IPS-NIHi7 (cell line): ENCODE measurements at regions not wholly inside any gene's neighbourhood (a gene's known extent, or its start where the extent isn't known, plus 50 kb on each side); places are given as distances from the start of the nearest gene placed in this dataset.
"Not testable (repeated sequence)": the region's sequence is repeated elsewhere in the genome, so short reads cannot be mapped to it uniquely, and the experiment has no call there.

Experiments
- DNase-seq: peaks from one replicate; pipeline ENCODE4 v3.0.0; 2012; ENCODE audit warnings: mixed read lengths; ENCODE audit errors: extremely low spot score

DNA sequence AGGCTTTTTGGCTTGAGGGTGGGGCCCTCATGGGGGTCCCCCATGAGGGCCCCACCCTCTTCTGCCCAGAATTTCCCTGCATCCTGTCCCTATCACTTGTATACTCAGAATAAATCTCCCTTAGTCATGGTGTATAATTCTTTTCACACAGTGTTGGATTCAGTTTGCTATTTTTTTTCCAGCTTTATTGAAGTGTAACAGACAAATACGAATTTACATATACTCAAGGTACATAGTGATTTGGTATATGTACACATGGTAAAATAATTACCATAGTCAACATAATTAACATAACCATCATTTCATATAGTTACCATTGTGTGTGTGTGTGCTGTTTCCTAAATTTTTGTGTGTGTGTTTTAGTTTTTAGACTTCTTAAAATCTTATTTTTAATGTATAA, 289.4 kb downstream of the CNTNAP3B start:
- DNase-seq: not testable (repeated sequence)

DNA sequence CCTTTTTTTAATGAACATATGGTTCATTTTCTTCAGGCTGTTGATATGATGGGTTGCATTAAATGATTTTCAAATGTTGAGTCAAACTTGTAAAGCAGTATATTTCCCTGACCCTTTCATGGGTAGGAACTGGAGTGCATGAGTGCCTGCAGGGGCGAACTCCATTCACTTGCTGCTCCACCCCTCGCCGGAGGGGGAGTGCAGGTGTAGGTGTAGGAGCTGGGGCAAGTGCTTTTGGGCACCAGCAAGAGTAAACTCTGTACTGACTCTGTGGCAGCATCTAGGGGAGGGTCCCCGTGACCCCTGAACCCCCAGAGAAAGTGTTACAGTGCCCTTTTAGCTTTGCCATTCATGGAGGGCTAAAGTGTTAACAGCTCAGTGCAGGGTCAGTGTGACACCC, 290.3 kb downstream of the CNTNAP3B start:
- not testable (repeated sequence) for DNase-seq

DNA sequence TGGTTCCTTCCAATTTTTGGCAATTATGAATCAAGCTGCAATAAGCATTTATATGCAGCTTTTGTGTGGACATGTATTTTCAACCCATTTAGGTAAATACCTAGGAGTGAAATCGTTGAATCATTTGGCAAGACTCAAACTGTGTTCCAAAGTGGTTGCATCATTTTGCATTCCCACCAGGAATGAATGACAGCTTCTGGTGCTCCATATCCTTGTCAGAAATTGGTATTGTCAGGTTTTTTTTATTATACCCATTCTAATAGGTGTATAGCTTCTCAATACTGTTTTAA, 290.7 kb downstream of the CNTNAP3B start:
- not testable (repeated sequence) for DNase-seq

DNA sequence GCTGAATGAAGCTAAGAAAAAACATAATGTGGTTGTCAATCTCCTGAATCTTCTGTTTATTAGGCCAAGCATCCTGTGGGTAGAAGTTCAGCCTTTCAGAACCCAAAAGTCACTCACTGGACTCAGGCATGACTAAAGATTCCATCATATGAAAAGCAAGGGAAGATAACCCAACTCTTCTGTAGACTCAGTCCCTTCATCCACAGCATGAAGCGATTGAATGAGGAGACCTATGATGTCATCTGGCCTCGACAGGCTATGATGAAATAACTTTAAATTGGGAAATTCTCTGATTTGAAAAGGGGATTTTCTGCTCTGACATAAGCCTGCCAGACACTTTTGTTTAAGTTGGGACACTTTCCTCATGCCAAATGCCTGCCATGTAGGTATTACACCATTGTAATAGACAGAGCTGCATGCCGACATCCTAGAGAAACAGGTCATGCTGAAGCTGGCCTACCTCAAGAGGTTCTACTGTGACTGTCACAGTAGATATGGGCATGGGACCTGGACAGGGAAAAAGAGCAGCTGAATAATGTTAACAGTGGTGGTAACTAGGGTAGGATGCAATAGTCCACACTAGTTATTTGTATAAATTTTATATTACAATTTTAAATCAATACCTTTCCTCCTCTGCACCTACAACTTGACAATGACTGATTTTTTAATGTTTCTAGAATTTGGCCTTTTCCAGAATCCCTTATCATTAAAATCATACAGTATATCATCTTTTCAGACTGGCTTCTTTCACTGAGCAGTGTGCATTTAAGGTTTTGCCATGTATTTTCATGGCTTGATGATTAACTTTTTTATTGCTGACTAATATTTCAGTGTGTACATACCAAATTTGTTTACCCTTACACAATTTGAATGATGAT, 291.3 kb downstream of the CNTNAP3B start:
- not testable (repeated sequence) for DNase-seq

DNA sequence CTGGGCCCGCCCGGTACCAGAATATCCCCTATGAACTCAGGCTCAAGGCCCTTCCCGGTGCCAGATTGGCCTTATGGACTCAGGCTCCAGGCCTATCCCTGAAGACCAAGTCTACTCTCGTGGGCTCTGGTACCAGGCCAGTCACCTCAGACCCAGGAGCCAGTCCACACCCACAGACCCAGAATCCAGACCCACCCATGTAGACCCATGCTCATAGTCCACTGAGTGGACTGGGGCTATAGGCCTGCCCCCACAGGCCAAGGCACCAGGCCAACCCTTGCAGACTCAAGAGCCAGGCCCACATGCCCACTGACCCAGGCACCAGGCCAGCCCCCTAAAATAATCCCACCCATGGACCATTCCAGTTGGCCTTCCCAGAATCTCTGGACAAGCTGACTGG, 296.1 kb downstream of the CNTNAP3B start:
- DNase-seq: not testable (repeated sequence)

DNA sequence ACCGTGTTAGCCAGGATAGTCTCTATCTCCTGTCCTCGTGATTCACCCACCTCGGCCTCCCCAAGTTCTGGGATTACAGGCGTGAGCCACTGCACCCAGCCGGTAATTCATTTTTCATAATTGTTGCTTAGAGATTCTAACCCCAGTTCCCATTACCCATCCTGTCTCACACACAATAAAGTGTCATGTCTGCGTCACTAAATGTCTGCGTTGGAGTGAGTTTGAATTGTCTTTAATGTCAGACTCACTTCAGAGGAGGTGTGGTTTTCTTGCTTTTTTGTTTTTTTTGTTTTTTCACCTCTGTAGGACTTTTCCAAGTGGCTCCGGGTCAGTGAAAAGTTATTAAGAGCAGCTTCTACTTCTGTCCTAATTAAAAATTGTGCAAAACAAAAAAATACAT, 304.5 kb downstream of the CNTNAP3B start:
- DNase-seq: not testable (repeated sequence)

DNA sequence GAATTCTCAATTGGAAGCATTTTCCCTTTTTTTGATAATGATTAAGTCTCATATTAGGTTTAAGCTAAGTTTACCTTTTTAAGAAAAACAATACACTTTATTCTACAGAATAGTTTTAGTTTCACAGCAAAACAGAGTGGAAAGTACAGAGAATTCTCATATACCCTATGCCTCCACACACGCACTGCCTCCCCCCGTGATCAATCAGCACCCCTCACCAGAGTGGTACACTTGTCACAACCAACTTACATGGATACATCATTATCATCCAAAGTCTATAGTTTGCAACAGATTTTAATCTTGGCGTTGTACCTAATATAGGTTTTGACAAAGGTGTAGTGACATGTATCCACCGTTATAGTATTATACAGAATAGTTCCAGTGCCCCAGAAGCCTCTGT, 326.5 kb downstream of the CNTNAP3B start:
- not testable (repeated sequence) for DNase-seq

DNA sequence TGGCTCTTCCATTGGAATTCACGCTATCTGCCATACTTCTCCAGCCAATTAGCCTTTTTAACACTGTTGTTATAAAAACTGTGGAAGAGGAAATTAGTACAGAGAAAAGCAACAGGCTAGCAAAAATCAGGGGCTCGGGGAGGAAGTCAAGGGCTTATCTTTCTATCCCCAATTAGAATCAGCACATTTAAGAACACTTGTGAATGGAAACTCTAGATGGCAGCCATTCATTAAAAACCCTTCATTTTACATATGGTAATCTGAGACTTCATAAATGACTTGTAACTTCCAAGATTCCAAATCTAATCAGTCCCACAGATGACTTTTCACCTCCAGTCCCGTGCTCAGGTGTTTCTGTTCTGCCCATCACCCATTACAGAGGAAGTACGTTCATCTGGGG, 330.5 kb downstream of the CNTNAP3B start:
- DNase-seq: not testable (repeated sequence)

DNA sequence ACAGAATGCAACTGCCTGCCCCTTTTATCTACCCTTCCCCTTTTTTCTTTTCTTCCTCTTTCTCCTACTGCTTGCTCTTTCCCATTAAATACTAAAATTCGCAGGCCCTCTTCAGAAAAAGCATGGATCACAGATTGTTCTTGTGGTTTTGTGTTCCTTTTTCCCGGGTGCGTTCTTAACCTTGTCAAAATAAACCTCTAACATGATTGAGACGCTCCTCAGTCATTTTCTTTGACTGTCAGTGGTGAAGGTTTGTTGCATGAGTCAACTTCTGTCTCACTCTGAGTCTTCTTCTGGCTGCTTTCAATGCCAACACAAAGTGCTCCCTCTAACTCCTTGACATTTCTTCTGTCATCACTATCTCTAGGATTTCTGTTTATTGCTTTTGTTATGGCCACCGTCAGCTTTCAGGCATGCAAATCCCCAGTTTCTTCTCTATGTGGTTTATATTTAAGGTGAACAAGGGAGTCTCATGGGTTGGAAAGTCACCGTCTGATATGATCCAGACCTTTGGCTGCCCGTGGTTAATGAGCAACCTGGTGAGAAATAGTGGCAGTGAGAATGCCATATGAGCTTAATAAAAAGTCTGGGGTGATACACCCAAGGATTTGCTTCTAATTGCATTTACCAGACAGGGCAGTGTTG, 338.4 kb downstream of the CNTNAP3B start:
- DNase-seq: not testable (repeated sequence)

DNA sequence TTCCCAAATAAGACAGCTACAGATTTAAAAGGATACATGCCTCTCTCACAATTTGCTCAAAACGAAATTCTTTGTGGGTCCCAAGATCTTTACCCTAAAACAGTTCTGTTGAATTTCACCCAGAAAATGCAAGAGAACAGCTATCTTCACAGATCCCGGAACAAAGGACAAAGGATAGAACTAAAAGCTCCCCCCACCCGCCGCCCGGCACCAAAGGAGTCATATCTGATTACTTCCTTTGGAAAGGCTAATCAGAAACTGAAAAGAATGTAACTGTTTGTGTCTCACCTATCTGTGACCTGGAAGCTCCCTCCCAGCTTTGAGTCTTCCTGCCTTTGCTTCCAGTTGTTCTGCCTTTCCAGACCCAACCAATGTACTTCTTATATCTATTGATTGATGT, 339.2 kb downstream of the CNTNAP3B start:
- DNase-seq: not testable (repeated sequence)

DNA sequence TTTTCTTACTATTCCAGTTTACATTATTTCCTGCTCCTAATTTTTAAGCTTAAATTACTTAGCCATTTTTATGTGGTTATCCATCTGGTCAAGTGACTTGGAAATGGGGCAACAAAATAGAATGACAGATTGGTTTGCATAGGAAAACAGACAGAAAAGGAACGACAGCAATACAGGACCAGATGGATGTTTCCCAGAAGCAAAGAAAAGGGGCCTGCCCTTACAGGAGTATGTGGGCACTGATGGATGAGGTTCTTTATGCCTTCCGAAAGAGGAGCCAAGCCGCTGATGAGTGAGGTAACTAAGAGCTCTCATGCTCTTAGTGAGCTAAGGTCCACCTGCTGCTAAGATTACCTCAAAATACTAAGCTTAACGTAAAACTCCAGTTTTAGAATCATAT, 339.8 kb downstream of the CNTNAP3B start:
- DNase-seq: not testable (repeated sequence)

DNA sequence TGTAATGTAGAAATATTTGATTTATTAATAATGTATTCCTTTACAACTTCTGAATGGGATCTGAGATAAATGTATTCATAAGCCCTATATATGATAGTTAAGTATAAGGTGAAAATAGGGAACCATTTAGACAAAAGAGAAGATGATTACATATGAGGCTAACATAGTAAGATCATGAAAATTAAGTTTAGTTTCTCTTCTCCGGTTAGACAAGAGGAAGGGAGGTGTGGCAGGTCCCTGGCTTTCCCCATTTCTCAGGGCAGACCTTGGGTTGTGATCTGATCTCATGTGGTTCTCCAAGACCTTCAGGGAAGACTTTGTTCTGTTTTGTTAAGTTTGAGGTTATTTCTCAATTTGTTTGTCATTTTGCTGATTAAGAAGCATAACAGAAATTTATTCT, 341.3 kb downstream of the CNTNAP3B start:
- not testable (repeated sequence) for DNase-seq

DNA sequence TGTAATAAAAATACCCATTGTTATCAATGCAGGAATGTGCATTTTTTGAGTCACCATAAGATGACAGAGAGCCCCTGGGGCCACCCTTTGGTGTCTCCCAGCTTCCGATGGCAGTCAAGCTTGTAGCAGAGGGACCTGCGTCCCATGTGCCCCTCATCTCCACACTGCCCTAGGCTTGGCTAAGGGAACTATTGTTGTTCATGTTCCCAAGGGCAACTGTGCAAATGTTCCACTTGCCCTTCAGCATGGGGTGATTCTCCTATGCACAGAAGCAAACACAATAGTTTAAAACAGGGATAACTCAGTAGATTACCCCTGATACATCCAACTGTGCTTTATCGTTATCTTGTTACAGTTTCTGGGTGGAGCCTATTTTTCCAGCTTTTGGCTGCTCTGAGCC, 342.0 kb downstream of the CNTNAP3B start:
- not testable (repeated sequence) for DNase-seq

DNA sequence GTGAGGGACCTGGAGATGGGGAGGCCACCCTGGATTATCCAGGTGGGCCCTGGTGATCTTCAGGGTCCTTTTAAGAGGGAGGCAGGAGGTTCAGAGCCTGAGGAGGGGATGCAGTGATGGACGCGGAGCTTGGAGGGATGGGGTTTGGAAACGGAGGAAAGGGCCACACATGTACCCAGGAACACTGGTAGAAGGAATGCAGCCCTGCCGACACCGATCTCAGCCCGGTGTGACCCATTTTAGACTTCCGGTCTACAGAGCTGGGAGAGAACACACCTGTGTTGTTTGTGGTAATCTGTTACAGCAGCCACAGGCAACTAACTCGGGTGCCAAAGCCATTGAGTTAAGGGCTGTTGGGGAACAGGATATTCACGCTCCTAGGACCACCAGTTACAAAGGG, 345.2 kb downstream of the CNTNAP3B start:
- DNase-seq: not testable (repeated sequence)

DNA sequence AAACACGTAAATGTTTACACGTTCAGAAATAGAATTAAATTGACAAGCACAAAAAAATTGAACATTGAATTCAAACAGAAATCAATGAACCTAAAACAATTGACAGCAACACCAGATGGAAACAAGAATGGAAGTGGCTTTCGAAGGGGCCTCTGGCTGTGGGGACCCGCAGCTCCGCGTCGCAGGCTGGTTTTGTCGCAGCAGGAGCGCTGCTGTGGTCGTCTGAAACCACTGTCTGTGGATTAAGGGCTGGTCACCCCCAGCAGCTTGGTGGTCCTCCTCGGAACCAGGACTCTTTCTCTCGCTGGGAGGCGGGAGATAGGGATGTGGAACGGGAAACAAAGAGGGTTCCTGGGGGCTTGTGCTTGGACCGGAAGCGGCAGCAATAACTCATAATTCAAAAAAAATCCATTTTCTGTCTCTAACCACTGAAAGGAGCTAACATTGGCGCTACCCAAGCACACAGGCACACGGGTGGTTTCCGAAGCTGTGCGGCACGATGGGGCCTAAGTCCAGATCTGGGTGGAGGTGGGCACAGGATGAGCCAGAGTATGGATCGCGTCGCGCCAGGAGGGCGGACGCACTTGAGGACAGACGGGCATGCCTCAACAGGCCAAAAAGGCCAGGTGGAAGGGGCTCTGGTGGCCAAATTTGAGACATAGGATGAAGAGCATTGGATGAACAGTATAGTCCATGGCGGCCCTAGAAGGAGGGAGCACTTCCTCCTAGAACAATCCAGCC, 346.0 kb downstream of the CNTNAP3B start:
- DNase-seq: not testable (repeated sequence)

DNA sequence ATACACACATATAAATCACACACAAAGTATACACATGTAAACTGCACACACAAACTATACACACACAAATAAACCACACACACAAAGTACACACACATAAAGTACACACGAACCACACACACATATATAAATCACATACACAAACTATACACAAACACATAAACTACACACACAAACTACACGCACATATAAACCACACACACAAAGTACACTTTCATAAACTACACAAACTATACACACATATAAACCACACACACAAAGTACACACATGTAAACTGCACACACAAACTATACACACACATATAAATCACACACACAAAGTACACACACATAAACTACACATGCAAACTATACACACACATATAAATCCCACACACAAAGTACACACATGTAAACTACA, 347.3 kb downstream of the CNTNAP3B start:
- not testable (repeated sequence) for DNase-seq

DNA sequence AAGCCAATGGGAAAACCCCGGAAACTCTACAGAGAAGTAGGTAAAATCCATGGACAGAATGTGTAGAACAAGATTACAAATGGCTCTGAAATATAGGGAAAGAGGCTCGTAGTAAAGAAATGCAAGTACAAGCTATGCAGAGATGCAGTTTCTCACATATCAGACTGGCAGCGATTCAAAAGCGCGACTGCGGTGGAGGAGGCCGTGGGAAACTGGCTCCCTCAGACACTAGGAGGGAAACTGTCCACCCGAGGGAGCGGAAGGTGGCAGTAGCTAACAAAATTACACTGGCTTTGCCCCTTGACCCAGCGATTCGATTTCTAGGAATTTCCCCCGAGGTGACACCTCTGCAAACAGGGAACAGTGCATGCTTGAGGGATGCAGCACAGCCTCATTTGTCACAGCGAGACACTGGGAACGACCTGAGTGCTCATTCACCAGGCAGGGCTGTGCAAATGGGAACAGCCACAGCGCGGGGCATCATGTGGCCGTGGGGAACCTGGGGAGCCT, 349.3 kb downstream of the CNTNAP3B start:
- DNase-seq: not testable (repeated sequence)

DNA sequence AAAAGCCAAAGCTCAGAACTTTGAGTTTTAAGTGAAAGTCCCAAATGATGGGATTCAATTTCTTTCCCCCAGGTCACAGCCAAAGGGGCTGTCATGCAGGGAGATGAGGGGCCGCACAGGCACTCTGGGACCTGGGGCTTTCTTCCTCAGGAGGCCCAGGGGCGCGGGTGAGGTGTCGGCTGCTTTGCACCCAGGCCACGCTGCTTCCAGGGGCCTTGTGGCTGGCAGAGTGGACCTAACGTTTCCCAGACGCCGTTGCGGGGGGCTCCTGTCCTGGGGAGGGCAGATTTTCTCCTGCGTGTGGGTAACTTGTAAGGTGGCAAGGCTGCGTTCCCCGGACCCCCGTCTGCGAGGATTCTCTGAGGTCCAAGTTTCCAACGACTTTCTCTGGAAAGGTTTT, 350.0 kb downstream of the CNTNAP3B start:
- not testable (repeated sequence) for DNase-seq

DNA sequence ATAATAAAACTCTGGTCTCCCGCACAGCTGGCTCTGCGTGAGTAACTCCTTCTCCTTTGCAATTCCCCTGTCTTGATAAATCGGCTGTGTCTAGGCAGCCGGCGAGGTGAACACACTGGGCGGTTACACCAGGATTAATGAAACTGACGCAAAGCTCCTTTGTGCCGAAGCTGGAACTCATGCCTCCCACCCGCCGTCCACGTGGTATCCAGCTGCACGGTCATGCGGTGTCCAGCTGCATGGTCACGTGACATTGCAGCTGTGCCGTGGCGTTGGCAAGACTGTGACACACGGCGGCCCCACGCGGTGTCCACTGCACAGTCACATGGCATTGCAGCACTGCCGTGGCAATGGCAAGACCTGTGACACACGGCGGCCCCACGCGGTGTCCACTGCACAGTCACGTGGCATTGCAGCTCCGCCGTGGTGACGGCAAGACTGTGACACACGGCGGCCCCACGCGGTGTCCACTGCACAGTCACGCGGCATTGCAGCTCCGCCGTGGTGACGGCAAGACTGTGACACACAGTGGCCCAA, 350.6 kb downstream of the CNTNAP3B start:
- not testable (repeated sequence) for DNase-seq

DNA sequence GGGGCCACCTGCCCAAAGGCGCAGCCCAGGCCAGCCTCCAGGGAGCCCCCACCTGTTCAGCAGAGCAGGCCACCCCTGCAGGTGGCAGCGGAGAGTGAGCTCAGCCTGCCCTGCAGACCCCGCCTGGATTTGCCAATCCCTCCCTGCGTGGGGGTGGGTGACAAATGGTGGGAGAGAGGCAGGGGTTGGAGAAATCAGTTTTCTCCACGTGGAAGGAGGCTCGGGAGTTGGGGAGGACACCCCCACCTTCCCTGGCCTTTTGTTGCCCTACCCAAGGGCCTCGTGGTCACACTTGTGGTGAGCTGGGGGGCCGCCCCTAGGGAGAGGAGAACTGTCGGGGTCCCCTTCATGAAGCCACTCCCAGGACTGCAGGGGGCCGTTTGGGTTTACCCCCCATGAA, 351.7 kb downstream of the CNTNAP3B start:
- not testable (repeated sequence) for DNase-seq

DNA sequence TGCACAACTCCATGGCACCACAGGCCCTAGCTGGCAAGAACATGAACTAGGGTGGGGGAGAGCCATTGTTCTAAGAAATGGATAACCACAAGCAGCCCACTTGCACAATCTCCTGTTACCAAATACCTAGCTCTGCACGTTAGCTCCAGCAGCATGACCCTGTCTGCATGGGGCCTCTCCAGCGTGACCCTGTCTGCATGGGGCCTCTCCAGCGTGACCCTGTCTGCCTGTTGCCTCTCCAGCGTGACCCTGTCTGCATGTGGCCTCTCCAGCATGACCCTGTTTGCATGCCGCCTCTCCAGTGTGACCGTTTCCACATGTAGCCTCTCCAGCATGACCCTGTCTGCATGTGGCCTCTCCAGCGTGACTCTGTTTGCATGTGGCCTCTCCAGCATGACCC, 356.7 kb downstream of the CNTNAP3B start:
- DNase-seq: not testable (repeated sequence)

DNA sequence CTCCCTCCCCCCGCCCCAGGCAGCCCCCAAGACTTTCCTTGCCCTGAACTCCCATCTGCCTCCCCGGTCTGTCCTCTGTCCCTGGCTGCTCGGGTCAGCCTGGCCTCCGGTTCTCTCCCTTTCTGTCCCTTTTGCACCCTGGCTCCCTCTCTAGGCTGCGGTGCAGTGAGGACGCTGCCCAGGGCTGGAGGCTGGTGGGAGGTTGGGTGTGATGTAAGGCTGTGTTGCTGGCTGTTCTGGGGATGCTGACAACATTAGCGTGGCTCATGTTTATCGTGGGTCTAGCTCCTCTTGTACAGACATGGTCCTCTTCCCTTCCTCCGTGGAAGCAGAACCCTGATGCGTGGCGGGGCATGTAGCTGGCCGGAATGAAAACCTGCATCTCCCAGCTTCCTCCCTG, 357.5 kb downstream of the CNTNAP3B start:
- not testable (repeated sequence) for DNase-seq
